Activated CD4-positive, alpha-beta T cell treated with anti-CD3 and anti-CD28 coated beads, Interleukin-2, amount 50 U/mL, for 16 hours (primary cell): ENCODE measurements at regions not wholly inside any gene's neighbourhood (a gene's known extent, or its start where the extent isn't known, plus 50 kb on each side); places are given as distances from the start of the nearest gene placed in this dataset.

ENCODE experiments used
- DNase-seq: peaks from one replicate; pipeline ENCODE4 v3.0.0-alpha.2; 2020

DNA sequence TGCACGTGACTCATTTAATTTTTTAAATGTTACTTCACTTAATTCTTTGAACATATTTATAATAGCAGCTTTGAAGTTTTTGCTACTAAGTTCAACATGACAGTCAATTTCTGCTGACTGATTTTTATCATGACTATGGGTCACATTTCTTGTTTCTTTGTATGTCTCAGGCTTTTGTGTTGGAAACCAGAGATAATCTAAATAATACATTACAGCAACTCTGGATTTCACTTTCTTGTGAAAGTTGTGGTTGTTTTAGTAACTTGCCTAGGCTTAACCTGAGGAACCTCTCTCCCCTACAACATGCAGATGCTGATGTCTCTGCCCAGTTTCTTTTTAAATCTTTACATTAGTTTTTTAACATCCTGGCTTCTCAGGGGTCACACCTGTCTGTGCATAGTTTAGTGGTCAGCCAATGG is 180.8 kb downstream of the CCDC71L start:
- DNase-seq, result peak; percentile 71

DNA sequence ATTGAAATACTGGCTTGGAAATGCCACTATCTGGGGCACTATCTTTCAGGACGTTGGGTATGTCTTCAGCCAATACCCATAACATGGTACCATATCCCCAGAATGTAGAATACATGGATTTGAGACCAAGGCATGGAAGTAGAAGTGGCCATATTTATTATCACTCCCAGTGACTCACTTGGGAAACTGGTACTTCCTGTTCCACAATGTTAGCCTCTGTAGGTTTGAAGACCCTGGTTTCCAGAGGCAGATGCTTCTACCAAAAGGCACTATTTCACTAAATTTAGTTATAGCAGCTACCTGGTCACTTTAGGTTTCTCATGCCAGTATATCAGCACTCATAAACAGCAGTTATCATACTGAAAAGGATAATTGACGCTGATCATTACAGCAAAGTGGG is 184.2 kb downstream of the CCDC71L start:
- no peak for DNase-seq

DNA sequence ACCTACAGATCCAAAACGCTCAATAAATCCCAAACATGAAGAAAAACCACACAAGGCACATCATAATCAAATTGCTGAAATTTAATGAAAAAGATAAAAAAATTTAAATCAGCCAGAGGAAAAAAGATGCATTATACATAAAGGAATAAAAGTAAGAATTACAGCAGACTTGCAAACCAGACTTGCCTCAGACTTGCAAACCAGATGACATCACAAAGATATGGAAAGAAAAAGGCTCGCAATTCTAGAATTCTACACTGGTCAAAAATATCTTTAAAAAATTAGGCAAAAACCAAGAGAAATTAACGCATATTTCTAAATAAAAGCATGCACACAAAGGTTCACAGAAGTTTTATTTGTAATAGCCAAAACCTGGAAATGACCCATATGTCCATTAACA is 188.0 kb upstream of the NAMPT start:
- DNase-seq, result no peak

DNA sequence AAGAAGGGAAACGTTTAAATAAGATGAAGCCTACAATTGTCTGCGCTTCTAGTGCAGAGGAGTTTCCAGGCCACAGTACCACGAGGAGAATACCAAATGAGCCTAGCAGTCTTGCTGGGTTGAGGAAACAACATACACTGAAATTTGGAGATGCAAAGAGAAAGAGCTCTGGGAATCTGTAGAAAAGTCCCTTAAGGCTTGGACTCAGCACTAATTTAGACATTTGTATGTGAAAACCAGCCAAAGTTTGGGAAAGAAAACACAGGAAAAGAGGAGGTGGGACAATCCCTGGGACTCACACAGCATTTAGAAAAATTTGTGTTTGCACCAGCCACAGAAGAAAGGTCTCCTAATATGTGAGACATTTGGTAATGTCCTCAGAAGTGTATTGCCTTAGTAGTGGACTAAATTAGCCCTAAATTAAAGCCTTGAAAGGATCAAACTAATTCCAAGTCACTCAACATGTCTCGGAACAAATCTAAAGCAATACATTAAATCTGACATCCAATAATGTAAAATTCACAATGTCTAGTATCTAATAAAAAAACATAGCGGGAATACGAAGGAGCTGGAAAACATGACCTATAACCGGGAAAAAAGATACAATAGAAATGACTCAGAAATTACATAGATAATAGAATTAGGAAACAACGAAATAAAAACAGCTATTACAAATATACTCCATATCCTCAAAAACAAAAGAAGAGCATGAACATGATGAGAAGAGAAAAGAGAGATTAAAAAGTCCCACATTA is 187.1 kb upstream of the NAMPT start:
- DNase-seq, result no peak

DNA sequence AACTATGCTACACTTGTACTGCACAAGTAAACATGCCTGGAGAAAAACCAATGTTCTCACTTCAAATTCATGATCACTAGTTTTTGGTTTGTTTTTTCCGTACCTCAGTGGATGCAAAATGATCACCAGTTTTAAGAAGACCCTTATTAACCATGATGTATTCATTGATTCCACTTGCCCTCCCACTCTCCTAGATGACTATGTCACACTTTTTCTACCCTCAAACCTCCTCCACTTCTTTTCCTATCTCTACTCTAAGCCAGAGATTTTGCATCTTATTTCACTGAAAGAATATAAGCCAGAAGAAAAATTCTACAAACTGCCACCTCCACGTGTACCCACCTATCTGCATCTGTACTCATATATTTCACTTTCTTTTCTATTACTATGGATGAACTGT is 186.2 kb upstream of the NAMPT start:
- DNase-seq, result no peak

DNA sequence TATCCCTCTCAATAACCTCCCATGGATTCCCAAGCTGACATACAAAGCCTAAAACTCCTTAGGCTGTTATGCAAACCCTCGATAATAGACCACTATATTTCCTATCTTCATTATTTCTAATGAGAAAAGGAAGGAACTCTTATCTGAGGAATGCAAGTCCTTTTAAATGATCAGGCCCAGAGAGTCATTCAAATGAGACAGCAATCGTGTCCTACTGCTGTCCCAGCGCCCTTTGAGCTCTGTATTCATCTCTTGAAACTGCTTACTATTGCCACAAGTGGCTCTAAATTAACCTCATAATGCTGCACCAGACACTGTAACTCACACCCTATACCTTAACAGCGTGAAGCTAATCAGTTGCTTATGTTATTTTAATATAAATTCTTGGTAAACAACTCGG is 182.1 kb upstream of the NAMPT start:
- DNase-seq, result no peak

DNA sequence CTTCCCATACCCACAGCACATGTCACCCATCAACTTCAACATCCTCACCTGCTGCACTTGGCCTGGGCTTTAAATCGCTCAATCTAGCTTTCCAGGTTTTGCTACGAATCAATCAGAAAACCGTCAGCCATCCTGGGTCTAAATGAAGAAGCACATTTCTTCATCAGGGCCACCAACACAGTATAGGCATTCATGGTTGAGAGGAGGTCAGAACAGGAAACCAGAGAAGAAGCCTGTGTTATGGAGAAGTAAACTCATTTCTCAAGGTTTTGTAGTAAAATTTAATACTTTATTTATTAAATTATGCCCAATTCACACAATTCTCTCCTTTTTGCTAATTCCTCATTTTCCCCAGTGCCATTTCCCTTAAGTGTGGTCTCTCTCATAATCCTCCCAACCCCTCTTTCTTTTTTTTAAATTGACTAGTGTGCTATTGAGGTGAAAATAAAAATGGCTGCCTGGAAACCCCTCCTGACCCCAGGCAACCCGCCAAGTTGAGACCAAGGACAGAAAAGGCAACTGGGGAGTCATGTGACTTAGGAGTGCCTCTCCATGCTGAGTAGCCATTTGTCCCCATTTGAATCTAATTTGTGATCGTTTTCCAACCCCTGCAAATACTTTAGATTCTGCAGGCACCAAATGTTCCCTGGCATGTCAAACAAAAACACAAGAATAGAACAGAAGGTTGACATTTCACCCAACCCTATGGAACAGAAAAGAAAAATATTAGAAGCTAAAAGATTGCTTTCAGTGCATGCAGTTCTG is 181.1 kb upstream of the NAMPT start:
- DNase-seq, result no peak

DNA sequence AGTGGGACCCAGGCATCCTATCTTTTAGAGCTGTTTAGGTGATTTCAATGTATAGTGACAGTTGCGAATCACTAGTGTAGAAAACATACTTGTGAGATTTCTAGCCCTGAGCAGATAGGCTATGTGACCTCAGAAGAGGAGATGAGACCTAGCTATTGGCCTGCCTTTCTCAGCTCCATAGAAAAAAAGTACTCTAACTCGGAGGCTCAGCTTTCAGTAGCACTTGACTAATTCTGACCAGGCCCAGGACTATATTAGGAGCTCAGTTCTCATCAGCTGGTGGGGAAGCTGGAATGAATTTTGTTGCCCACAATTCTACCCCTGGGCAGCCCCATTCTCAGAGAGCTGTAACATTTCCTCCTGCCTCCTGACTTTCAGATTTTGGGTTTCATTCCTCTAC is 179.9 kb upstream of the NAMPT start:
- DNase-seq, result no peak

DNA sequence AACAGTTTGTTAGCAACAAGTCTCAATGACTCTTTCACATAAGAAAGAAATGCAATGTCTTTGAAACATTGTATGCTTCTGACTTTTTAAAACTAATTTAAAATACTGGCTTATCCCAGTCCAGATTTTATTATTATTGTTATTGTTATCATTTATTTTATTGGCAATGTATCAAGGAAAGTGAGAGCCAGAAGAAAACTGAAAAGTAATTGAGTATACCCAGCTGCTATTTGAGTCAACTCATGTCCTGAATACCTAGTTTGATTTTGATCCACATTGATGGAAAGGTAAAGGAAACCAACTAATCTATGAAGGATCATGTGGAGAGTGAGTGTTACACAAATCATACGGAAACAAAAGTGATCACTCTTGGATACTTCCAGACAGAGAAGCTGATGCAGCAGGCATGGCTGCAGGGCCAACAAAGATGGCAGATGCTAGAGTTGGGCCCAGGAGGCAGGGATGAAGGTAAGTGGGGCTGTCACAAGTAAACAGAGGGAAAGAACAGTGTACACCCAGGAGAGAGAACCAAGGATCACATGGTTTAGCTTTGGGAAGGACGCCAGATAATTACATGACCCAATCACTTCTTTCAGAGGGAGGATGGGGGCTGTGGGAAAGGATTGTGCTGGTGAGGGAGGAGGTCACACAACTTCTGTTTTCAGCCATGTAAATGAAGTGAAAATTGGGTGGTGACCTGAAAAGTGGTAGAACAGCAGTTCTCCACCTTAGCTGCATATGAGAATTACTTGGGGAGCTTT is 179.2 kb upstream of the NAMPT start:
- no peak for DNase-seq

DNA sequence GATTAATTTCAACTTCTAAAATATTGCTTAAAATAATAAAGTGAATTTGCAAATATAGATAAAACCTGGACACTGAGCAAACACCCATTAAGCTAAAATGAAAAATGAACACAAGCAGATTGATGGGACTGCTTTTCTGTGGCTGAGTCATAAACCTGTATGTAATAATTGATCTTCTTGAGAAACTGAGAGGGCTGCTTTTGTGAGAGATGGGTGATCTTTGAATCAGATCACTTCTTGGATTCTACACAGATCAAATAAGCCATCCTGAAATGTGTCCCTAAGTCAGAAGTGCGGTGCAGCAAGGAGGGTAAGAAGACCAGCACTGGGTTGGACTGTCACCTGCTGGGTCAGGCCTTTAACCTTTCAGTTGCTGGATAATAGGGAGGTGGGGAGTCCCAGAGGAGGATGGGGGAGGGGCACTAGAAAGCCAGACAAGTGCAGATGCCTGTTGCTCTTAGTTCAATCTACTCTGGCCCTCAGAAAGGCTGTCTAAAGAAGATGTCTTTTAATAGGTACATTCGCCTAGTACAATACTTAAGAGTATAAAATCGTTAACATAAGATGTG is 178.2 kb upstream of the NAMPT start:
- no peak for DNase-seq

DNA sequence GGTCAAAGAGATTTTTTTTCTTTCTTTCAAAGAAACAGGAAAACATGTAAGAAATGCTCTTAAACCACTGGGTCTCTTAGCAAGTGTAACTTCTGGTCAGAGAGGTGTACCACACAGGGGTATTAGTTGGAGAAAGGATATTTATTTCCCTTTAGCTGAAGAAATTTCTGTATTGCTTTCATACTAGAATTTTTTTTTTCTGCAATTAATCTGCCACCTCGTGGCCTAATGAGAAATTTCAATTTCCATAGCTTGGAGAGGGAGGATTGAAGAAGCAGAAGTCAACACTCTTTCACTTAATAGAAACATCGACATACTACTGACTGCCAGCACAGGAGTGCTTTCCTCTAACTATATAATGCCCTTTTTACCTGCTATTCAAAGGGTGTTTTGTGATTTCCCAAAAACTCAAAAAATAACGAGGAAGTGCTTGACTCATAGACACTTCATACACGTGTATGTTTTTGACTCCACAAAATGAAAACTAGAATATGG is 177.6 kb upstream of the NAMPT start:
- DNase-seq, result peak; percentile 42

DNA sequence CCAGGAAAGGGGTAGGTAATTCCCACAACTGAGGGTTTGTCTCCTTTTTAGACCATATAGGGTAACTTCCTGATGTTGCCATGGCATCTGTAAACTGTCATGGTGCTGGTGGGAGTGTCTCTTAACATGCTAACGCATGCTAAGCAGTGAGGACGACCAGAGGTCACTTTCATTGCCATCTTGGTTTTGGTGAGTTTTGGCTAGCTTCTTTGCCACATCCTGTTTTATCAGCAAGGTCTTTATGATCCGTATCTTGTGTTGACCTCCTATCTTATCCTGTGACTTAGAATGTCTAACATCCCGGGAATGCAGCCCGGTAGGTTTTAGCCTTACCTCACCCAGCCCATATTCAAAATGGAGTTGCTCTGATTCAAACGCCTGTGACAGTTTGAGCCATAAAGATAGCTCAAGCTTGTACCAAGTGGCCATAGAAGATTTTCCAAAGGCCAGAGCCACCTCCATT is 176.0 kb upstream of the NAMPT start:
- DNase-seq, result no peak

DNA sequence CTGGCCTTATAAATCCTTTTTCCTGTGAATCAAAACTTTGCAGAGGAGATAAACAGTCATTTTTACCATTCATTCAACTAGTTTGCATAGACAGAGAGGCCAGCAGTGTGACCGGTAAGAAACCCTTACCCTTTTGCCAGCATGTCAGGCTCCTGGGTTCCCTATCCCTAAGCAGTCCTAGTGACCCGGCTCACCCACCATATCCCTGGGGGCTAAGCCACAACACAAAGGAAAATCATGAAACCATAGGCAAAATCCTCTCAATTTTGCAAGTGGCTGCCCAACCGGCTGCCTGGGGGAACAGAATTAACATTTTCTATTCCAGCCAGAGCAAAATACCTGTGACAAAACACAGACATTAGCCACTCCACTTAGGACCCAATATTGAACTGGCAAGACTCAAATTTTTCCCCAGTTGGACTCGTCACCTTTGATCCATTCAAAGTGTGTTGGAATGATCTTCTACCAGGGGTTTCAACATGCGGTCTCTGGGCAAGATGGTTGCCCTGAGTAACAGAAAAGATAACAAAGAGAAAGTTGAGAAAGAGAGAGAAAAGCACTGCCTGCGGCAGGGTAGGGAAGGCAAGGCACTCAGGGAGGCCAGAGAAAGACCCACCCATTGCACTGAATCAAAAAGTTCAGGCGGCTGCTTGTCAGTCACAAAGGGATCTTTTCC is 174.8 kb upstream of the NAMPT start:
- no peak for DNase-seq

DNA sequence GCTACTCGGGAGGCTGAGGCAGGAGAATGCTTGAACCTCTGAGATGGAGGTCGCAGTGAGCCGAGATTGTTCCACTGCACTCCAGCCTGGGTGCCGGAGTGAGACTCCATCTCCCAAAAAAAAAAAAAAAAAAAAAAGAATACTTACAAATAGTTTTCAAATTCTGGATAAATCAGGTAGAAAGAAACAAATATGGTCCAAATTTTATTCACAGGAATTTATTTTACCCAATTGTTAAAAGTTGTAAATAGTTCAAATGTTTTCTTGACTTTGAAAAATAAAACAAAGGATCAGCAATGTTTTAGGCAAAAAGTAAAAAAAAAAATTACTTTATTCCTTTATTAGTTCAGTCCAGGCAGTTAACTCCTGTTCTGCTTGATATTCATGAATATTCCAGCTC is 172.9 kb upstream of the NAMPT start:
- DNase-seq, result no peak

DNA sequence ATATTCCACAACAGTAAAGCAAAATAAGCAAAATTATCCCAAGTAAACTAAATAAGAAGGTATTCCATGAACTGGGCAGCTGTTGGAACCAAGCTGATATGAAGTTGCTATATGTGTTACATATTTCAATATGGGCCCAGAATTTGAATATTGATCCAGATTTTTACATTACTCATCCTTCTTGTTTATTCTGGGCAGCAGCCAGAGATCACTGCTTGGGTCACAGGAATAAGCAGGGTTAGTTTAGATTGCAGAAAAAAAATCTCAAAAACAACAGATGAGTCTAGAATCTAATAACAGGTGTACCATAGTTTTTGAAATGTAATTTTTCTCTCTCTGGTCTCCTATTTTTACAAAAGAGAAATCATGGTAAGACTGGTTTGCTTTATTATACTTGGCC is 171.5 kb upstream of the NAMPT start:
- DNase-seq, result no peak

DNA sequence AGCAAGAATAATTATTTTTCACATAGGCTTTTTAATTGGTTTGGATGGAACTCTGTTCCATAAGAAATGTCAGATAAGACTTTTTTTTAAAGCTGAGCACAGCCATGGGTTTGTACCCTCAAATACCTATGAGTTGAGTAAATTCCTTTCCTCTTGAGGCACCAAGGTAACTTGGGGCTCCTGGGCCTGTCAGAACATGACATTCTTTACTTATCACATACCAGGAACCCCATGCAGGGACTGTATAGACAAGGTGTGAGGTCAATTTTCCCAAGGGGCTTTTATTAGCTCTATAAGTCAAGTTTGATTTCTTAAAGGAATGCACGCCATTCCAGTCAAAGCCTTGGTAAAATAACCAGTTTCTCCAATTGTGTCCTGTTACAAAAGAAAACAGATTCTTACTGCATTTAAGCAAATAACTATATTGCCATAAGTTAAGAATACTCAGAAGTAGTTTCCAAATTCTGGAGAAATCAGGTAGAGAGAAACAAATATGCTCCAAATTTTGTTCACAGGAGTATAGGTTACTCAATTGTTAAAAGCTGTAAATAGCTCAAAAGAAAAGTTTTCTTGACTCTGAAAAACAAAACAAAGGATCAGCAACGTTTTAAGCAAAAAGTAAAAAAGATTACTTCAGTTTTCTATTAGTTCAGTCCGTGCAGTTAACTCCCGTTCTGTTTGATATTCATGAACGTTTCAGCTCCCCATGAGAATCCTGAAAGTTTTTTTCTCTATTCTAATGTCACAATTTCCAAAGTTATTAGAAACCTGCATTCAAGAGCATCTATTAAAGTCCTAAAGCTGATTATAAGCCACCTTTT is 167.5 kb upstream of the NAMPT start:
- DNase-seq, result no peak

DNA sequence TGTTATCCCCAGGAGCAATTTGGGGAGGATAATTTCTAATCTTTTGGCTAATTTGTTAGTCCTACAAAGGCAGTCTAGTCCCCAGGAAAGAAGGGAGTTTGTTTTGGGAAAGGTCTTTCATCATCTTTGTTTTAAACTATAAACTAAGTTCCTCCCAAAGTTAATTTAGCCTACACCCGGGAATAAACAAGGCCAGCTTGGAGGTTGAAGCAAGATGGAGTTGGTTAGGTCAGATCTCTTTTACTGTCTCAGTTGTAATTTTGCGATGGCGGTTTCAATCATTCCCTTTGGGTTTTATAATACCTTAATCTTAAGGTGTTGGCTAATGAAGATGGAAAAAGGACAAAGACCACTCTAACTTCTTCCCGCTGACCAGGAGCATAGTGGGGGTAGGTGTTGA is 166.4 kb upstream of the NAMPT start:
- no peak for DNase-seq

DNA sequence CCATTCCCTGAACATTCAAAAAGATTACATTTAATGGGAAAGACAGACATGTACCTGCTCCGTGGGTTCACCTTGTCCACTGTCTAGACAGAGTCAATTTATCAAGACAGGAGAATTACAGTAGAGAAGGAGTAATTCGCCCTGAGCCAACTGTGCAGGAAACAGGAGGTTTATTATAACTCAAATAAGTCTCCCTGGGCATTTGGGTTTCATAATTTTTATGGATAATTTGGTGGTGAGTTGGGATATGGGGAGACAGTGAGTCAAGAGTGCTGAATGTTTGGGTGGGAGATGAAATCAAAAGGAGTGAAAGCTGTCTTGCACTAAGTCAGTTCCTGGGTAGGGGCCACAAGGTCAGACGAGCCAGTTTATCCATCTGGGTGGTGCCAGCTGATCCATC is 165.9 kb upstream of the NAMPT start:
- DNase-seq, result no peak

DNA sequence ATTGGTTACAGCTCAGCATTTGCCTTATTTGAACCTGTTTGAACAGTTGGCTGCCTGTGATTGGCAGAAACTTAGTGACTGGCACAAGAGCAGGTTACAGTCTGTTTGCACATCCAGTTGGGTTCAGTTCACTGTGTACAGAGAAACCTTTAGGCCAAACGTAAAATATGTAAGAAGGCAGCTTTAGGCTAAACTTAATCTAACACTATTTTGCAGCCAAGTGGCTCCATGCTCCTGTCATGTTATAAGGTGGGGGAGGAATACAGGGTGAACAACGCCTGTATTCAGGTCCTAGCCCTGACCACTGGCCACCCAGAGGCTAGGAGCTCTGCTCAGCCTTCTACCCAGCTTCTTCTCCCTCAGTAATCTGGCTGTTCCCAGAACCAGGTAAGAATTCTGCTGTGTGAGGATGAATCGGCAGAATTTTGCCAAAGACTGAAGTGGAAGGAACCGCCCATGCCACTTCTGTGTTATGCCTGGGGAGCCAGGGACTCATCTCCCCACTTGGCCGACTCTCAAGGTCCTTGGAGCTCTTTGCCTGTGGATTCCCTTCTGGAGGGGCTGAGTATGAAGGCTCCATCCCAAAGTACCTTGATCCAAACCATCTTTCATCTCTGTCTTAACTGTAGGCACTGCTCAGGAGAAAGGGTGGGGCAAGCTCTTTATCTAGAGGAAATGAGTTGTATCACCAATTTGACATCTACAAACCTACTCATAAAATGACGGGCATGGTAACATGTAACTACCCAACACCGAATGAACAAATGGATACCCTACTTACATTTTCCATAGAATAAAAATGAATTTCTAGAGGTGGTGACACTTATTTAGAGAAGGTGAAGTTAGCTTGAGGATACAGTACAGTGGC is 164.4 kb upstream of the NAMPT start:
- no peak for DNase-seq

DNA sequence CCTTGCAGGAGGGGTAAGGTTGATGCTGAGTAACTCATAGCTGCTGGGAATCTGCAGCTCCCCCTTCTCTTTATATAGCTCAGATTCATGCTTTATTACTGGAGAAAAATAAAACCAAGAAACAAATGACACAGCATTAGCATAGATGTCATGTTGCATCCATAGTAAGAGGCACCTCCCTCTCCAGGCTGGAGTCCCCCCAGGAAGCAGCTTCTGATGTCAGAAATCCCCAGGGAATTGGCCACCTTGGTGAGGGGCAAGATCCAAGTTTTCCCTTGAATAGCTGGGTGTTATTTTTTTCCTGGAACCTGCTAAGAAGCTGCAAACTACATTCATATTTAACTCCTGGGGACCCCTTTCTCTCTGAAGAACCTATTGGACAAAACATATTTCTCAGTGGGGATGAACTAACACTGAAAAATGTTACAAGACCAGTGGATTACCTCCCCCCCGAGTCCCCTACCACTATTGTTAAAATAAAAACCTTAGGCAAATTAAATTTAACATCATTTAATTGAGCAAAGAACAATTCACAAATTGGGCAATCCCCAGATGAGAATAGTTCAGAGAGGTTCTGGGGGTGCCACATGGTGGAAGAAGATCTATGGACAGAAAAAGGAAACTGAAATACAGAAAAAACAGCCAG is 163.7 kb upstream of the NAMPT start:
- DNase-seq, result no peak
